ENCODE measurements at regions not wholly inside any gene's neighbourhood (a gene's known extent, or its start where the extent isn't known, plus 50 kb on each side); places are given as distances from the start of the nearest gene placed in this dataset.

DNA sequence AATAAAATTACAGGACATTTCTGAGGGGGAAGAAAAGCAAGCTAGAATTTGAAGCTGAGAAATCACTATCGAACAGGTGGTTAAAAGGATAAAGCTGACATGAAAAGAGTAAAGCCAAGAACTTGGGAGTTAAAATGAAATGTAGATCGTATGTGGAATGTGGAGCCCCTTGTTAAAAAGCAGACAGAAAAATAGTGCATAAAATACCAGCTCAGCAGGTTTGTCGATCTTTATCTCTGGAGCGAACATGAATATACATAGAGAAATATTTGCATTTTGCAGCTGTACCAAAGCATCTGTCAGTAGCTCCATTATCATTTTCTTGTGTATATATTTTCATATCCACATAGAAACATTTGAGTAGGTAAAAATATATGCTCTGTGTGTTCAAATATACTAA is 73.6 kb upstream of the CDC42BPA start:
- TF ChIP-seq GLI4 (tag by site-specific recombination; IDR thresholded peaks at IDR 0.05) (no peak), ZFP41 (tag by site-specific recombination; IDR thresholded peaks at IDR 0.05; ENCODE audit: borderline replicate concordance) (no peak), ZBTB7A (tag by site-specific recombination; IDR thresholded peaks at IDR 0.05; ENCODE audit: low read depth) (no peak), ZNF416 (tag by site-specific recombination; IDR thresholded peaks at IDR 0.05) (no peak)
- TF ChIP-seq, protein P1, sequence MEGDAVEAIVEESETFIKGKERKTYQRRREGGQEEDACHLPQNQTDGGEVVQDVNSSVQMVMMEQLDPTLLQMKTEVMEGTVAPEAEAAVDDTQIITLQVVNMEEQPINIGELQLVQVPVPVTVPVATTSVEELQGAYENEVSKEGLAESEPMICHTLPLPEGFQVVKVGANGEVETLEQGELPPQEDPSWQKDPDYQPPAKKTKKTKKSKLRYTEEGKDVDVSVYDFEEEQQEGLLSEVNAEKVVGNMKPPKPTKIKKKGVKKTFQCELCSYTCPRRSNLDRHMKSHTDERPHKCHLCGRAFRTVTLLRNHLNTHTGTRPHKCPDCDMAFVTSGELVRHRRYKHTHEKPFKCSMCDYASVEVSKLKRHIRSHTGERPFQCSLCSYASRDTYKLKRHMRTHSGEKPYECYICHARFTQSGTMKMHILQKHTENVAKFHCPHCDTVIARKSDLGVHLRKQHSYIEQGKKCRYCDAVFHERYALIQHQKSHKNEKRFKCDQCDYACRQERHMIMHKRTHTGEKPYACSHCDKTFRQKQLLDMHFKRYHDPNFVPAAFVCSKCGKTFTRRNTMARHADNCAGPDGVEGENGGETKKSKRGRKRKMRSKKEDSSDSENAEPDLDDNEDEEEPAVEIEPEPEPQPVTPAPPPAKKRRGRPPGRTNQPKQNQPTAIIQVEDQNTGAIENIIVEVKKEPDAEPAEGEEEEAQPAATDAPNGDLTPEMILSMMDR (tag by site-specific recombination; IDR thresholded peaks at IDR 0.05): no peak
- TF ChIP-seq, protein P2, sequence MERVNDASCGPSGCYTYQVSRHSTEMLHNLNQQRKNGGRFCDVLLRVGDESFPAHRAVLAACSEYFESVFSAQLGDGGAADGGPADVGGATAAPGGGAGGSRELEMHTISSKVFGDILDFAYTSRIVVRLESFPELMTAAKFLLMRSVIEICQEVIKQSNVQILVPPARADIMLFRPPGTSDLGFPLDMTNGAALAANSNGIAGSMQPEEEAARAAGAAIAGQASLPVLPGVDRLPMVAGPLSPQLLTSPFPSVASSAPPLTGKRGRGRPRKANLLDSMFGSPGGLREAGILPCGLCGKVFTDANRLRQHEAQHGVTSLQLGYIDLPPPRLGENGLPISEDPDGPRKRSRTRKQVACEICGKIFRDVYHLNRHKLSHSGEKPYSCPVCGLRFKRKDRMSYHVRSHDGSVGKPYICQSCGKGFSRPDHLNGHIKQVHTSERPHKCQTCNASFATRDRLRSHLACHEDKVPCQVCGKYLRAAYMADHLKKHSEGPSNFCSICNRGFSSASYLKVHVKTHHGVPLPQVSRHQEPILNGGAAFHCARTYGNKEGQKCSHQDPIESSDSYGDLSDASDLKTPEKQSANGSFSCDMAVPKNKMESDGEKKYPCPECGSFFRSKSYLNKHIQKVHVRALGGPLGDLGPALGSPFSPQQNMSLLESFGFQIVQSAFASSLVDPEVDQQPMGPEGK (tag by site-specific recombination; IDR thresholded peaks at IDR 0.05): no peak
